Uterus (tissue), 3 donors: ENCODE measurements at regions not wholly inside any gene's neighbourhood (a gene's known extent, or its start where the extent isn't known, plus 50 kb on each side); places are given as distances from the start of the nearest gene placed in this dataset.

Experiments used
- DNase-seq, 2 donors: peaks; one replicate each; pipeline ENCODE4 v3.0.0-alpha.2; 2019 to 2020
- H3K27ac ChIP-seq, 2 donors: fragments of 200-600 bp; sonication (generic); 1 replicate in 1 of 2; 2 replicates in 1 of 2; pipeline ENCODE4 v1.5.1; 2016 to 2018
- H3K27me3 ChIP-seq, 2 donors: fragments of 200-600 bp; sonication (generic); one replicate each; pipeline ENCODE4 v1.5.1; 2018 to 2019; ENCODE audit warnings: control low read depth in 1 of 2
- H3K36me3 ChIP-seq, 2 donors: fragments of 200-600 bp; sonication (generic); one replicate each; pipeline ENCODE4 v1.5.1; 2019; ENCODE audit warnings: control low read depth in 1 of 2
- H3K4me1 ChIP-seq, 2 donors: fragments of 200-600 bp; sonication (generic); one replicate each; pipeline ENCODE4 v1.5.1; 2018 to 2019; ENCODE audit warnings: control low read depth in 1 of 2
- H3K4me3 ChIP-seq, 2 donors: fragments of 200-600 bp; sonication (generic); 1 replicate in 1 of 2; 2 replicates in 1 of 2; pipeline ENCODE4 v1.5.1; 2018 to 2019; ENCODE audit warnings: mild to moderate bottlenecking in 1 of 2
- H3K9me3 ChIP-seq, 2 donors: fragments of 200-600 bp; sonication (generic); one replicate each; pipeline ENCODE4 v1.5.1; 2019; ENCODE audit warnings: control low read depth in 1 of 2
- POLR2A ChIP-seq, 2 donors: fragments of 450-650 bp; IDR thresholded peaks; one replicate each; pipeline ENCODE4 v1.6.1; 2016; ENCODE audit warnings: antibody characterized with exemption in 2 of 2, mild to moderate bottlenecking in 1 of 2, moderate library complexity in 1 of 2
- intact Hi-C: fragments of 100-400 bp; cut with DNase I; formaldehyde crosslinking; loops from one replicate; pipeline ENCODE4 v1.15.1; 2023; ENCODE audit warnings: low total_unique reads
- TF ChIP-seq, protein P1 (sequence below), 4 experiments: fragments of 200-600 bp in 2 of 4; fragments of 450-650 bp in 2 of 4; sonication (generic) in 2 of 4; IDR thresholded peaks; one replicate each; pipeline ENCODE4 v1.5.1; 2016 to 2019; ENCODE audit warnings: antibody characterized with exemption in 4 of 4, mild to moderate bottlenecking in 2 of 4, moderate library complexity in 1 of 4
- donor health status: DM: yes; HTN: yes; CAD: no.

DNA sequence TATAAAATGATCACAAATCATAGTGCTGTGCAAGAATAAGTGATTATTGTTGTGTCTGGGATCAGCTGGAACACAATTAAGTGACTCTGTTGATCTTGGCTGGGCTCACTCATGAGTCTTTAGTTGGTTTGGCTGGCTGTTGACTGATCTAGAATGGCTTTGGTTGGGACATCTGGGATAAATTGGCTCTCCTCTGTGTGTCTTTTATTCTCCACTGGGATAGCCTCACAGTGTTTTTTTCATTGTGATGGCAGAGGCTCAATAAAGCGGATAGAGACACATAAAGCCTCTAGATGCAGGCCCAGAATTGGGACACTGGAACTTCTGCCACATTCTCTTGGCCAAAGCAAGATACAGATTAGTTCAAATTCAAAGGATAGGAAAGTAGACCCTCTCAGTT, 735.6 kb downstream of the PDCD6IP start:
- Histone ChIP-seq H3K4me3 (no peak overlapping the region), H3K27ac (no peak overlapping the region), H3K36me3 (no peaks in the 10 kb centered on the region), H3K4me1 (no peaks in the 10 kb centered on the region), H3K9me3 (no peaks in the 10 kb centered on the region), H3K27me3 (no peaks in the 10 kb centered on the region)
- no peak for TF ChIP-seq POLR2A (IDR thresholded peaks at IDR 0.05)
- TF ChIP-seq, protein P1, sequence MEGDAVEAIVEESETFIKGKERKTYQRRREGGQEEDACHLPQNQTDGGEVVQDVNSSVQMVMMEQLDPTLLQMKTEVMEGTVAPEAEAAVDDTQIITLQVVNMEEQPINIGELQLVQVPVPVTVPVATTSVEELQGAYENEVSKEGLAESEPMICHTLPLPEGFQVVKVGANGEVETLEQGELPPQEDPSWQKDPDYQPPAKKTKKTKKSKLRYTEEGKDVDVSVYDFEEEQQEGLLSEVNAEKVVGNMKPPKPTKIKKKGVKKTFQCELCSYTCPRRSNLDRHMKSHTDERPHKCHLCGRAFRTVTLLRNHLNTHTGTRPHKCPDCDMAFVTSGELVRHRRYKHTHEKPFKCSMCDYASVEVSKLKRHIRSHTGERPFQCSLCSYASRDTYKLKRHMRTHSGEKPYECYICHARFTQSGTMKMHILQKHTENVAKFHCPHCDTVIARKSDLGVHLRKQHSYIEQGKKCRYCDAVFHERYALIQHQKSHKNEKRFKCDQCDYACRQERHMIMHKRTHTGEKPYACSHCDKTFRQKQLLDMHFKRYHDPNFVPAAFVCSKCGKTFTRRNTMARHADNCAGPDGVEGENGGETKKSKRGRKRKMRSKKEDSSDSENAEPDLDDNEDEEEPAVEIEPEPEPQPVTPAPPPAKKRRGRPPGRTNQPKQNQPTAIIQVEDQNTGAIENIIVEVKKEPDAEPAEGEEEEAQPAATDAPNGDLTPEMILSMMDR (IDR thresholded peaks at IDR 0.05) = no peak
- no peak for DNase-seq
- intact Hi-C loops = no loop called here

DNA sequence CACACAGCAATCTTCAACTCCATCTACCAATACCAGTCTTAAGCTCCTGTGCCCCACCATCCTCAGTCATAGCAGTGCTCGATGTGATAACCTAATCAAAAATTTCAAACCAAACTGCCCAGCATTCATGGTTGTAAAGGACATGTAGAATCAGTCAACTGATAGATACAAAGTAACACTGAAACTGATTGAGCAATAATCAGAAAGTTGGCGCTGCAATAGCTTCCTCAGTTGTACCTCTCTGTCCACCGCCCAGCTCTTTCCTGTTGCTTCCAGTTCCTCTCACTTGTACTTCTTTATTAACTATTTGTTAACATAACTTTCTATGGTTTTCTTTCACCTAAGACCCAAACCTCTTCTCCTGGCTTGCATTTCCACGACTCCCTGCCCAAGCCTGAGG, 745.7 kb downstream of the PDCD6IP start:
- no peak overlapping the region for H3K27ac ChIP-seq
- TF ChIP-seq, protein P1 (IDR thresholded peaks at IDR 0.05) = no peak
- no peak for TF ChIP-seq POLR2A (IDR thresholded peaks at IDR 0.05)
- H3K4me1 ChIP-seq = no peaks in the 10 kb centered on the region
- H3K36me3 ChIP-seq = no peaks in the 10 kb centered on the region
- H3K27me3 ChIP-seq = no peaks in the 10 kb centered on the region
- intact Hi-C loops = no loop called here
- DNase-seq = no peak
- H3K9me3 ChIP-seq = no peaks in the 10 kb centered on the region
- H3K4me3 ChIP-seq = no peak overlapping the region

DNA sequence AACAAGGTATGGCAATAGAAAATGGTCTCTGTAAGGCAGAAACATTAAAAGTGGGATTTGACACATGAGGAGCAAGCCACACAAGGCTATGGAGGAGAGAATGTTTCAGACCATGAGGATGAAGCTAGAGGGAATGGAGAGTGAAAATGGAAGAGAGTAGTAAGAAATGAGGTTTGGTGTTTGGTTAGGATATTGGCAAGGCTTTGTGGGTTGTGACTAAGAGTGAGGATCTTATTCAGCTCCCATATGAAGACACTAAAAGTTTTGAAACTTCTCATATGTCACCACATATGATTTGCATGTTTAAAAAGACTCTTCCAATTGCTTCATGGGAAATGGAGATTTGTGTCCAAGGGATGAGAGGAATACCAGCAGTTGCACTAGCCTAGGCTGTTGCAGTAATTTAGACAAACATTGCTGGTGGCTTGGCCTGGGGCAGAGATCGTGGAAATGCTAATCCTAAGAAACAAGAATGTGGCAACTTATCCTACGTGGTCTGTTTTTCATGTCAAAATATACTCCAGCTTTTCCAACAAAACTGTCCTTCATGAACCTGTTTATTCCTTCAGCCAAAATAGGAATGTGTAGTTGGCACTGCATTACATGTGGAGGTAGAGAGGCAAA, 749.0 kb downstream of the PDCD6IP start:
- H3K36me3 ChIP-seq = no peaks in the 10 kb centered on the region
- intact Hi-C loops = no loop called here

DNA sequence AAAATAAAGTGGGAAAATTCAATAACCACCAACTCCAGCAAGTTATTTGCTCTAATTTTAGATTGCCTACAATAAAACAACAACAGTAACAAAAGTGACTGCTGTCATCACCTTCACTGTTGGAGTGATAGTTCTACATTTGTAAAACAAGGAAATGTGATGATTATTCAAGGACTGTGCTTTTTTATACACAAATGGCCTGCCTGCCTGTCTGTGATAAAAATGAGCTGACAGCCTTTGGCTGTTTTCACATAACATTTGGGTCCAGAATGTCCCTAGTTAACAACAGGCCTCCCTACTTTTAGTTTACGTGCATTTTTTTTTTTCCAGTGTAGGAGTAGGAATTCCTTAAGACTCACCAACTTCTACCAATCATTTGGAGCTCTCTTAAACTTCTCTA, 768.8 kb downstream of the PDCD6IP start:
- TF ChIP-seq, protein P1 (IDR thresholded peaks at IDR 0.05) = no peak
- TF ChIP-seq POLR2A (IDR thresholded peaks at IDR 0.05) = no peak
- no peak for DNase-seq
- no peaks in the 10 kb centered on the region for H3K36me3 ChIP-seq
- intact Hi-C loops = no loop called here
- H3K27me3 ChIP-seq = no peaks in the 10 kb centered on the region
- H3K27ac ChIP-seq = peak overlapping the region in 1 of 2 donors; percentile 24
- H3K4me1 ChIP-seq = no peaks in the 10 kb centered on the region
- peaks cover 0 to 6% of the 10 kb centered on the region in 2 donors for H3K9me3 ChIP-seq
- H3K4me3 ChIP-seq = no peak overlapping the region

More for the DNA sequence above, 749.0 kb downstream of the PDCD6IP start:
- Histone ChIP-seq H3K9me3 (no peaks in the 10 kb centered on the region), H3K4me1 (no peaks in the 10 kb centered on the region), H3K4me3 (no peak overlapping the region), H3K27ac (no peak overlapping the region), H3K27me3 (no peaks in the 10 kb centered on the region)
- TF ChIP-seq POLR2A (IDR thresholded peaks at IDR 0.05) = no peak
- TF ChIP-seq, protein P1 (IDR thresholded peaks at IDR 0.05) = no peak
- DNase-seq = no peak

DNA sequence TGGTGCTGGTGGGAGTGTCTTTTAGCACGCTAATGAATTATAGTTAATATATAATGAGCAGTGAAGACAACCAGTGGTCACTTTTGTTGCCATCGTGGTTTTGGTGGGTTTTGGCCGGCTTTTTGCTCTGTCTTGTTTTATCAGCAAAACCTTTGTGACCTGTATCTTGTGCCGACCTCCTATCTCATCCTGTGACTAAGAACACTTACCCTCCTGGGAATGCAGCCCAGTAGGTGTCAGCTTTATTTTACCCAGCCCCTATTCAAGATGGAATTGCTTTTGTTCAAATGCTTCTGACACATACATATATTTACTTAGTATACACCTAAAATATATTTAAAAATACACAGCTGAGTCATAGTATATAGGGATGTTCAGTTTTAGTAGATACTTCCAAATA, 770.3 kb downstream of the PDCD6IP start:
- TF ChIP-seq, protein P1 (IDR thresholded peaks at IDR 0.05) = no peak
- no peak for TF ChIP-seq POLR2A (IDR thresholded peaks at IDR 0.05)
- Histone ChIP-seq H3K27me3 (no peaks in the 10 kb centered on the region), H3K9me3 (no peaks in the 10 kb centered on the region), H3K4me1 (no peaks in the 10 kb centered on the region), H3K27ac (no peak overlapping the region), H3K36me3 (no peaks in the 10 kb centered on the region), H3K4me3 (no peak overlapping the region)
- intact Hi-C loops = no loop called here
- DNase-seq = no peak
